ENCODE measurements at regions not wholly inside any gene's neighbourhood (a gene's known extent, or its start where the extent isn't known, plus 50 kb on each side); places are given as distances from the start of the nearest gene placed in this dataset.

GRCh38 chr7:130869918-130870317 is 135.9 kb upstream of the KLF14 start:
- H3K9me1 ChIP-seq (ENCODE audit: control insufficient read depth, extremely low read depth, insufficient read depth, low read length), result no peaks in the 10 kb centered on the region
- H3K79me2 ChIP-seq (ENCODE audit: control insufficient read depth, insufficient read depth, low read length), result no peaks in the 10 kb centered on the region
- H3K4me3 ChIP-seq (ENCODE audit: control insufficient read depth in 2 of 3, extremely low read depth in 1 of 3, insufficient read depth in 2 of 3, low read depth in 1 of 3, low read length in 3 of 3), result no peak overlapping the region
- FAIRE-seq (no peak), DNase-seq (ENCODE audit: low read depth, low spot score) (no peak)
- TF ChIP-seq EZH2 (IDR thresholded peaks at IDR 0.05; ENCODE audit: low read length) (no peak), CTCF (optimal IDR thresholded peaks at IDR 0.05 in 1 of 3, IDR thresholded peaks at IDR 0.05 in 1 of 3, conservative IDR thresholded peaks at IDR 0.05 in 1 of 3; ENCODE audit: extremely low read depth in 1 of 3, insufficient read depth in 2 of 3, low read length in 3 of 3) (no peak)
- peaks cover 18% of the 10 kb centered on the region for H3K4me1 ChIP-seq (ENCODE audit: control insufficient read depth, extremely low read depth, insufficient read depth, low read length)
- H3K9ac ChIP-seq (ENCODE audit: control insufficient read depth, extremely low read depth, insufficient read depth, low read length), result no peak overlapping the region
- no peaks in the 10 kb centered on the region for H3K9me3 ChIP-seq (ENCODE audit: control insufficient read depth, low read depth, low read length)
- dilution Hi-C loops (cut with MboI; ENCODE audit: extremely low pct_ligation_motif_present, low sequenced_read_pairs), result no loop called here
- H4K20me1 ChIP-seq (ENCODE audit: control insufficient read depth, extremely low read depth, insufficient read depth, low read length), result no peaks in the 10 kb centered on the region
- H2AFZ ChIP-seq (ENCODE audit: control insufficient read depth, low read length), result no peak overlapping the region
- no peak overlapping the region for H3K27ac ChIP-seq (ENCODE audit: control insufficient read depth, insufficient read depth, low read length)
- H3K27me3 ChIP-seq (ENCODE audit: control insufficient read depth, extremely low read depth, insufficient read depth, low read length), result no peaks in the 10 kb centered on the region
- peaks cover 6 to 56% of the 10 kb centered on the region in 2 experiments for H3K36me3 ChIP-seq (ENCODE audit: control insufficient read depth in 2 of 2, extremely low read depth in 1 of 2, insufficient read depth in 2 of 2, low read length in 2 of 2)
- H3K4me2 ChIP-seq (ENCODE audit: control insufficient read depth, extremely low read depth, insufficient read depth, low read depth, low read length), result no peak overlapping the region

- TF ChIP-seq CTCF (optimal IDR thresholded peaks at IDR 0.05 in 1 of 3, IDR thresholded peaks at IDR 0.05 in 1 of 3, conservative IDR thresholded peaks at IDR 0.05 in 1 of 3; ENCODE audit: extremely low read depth in 1 of 3, insufficient read depth in 2 of 3, low read length in 3 of 3) (no peak), EZH2 (IDR thresholded peaks at IDR 0.05; ENCODE audit: low read length) (no peak)
- dilution Hi-C loops (cut with MboI; ENCODE audit: extremely low pct_ligation_motif_present, low sequenced_read_pairs), result no loop called here
- H3K27ac ChIP-seq (ENCODE audit: control insufficient read depth, insufficient read depth, low read length), result no peak overlapping the region
- H4K20me1 ChIP-seq (ENCODE audit: control insufficient read depth, extremely low read depth, insufficient read depth, low read length), result peaks cover 7% of the 10 kb centered on the region
- no peaks in the 10 kb centered on the region for H3K9me1 ChIP-seq (ENCODE audit: control insufficient read depth, extremely low read depth, insufficient read depth, low read length)
- H3K4me3 ChIP-seq (ENCODE audit: control insufficient read depth in 2 of 3, extremely low read depth in 1 of 3, insufficient read depth in 2 of 3, low read depth in 1 of 3, low read length in 3 of 3), result no peak overlapping the region
- no peak overlapping the region for H2AFZ ChIP-seq (ENCODE audit: control insufficient read depth, low read length)
- H3K4me1 ChIP-seq (ENCODE audit: control insufficient read depth, extremely low read depth, insufficient read depth, low read length), result peaks cover 18% of the 10 kb centered on the region
- H3K4me2 ChIP-seq (ENCODE audit: control insufficient read depth, extremely low read depth, insufficient read depth, low read depth, low read length), result no peak overlapping the region
- no peaks in the 10 kb centered on the region for H3K79me2 ChIP-seq (ENCODE audit: control insufficient read depth, insufficient read depth, low read length)
- no peak overlapping the region for H3K9ac ChIP-seq (ENCODE audit: control insufficient read depth, extremely low read depth, insufficient read depth, low read length)
- peaks cover 10 to 51% of the 10 kb centered on the region in 2 experiments for H3K36me3 ChIP-seq (ENCODE audit: control insufficient read depth in 2 of 2, extremely low read depth in 1 of 2, insufficient read depth in 2 of 2, low read length in 2 of 2)
- no peak for FAIRE-seq
- DNase-seq (ENCODE audit: low read depth, low spot score), result no peak
- H3K9me3 ChIP-seq (ENCODE audit: control insufficient read depth, low read depth, low read length), result no peaks in the 10 kb centered on the region
- H3K27me3 ChIP-seq (ENCODE audit: control insufficient read depth, extremely low read depth, insufficient read depth, low read length), result no peaks in the 10 kb centered on the region
Measured at GRCh38 chr7:130872341-130872740, 138.3 kb upstream of the KLF14 start.

Data from keratinocyte (primary cell).